Muscle layer of colon (tissue), 2 donors: ENCODE measurements at regions not wholly inside any gene's neighbourhood (a gene's known extent, or its start where the extent isn't known, plus 50 kb on each side); places are given as distances from the start of the nearest gene placed in this dataset.

ENCODE experiments used
- H3K27ac ChIP-seq: one replicate; pipeline ENCODE4 v1.7.0; 2013; ENCODE audit warnings: low read depth, mild to moderate bottlenecking, low read length, moderate library complexity
- H3K27me3 ChIP-seq, 2 donors: one replicate each; pipeline ENCODE4 v1.7.0; 2013; ENCODE audit warnings: low read length in 2 of 2, mild to moderate bottlenecking in 2 of 2; ENCODE audit not compliant: insufficient read depth in 2 of 2, control insufficient read depth in 1 of 2
- H3K36me3 ChIP-seq: one replicate; pipeline ENCODE4 v1.7.0; 2013; ENCODE audit warnings: mild to moderate bottlenecking, low read length; ENCODE audit not compliant: insufficient read depth
- H3K4me1 ChIP-seq: one replicate; pipeline ENCODE4 v1.7.0; 2013; ENCODE audit warnings: mild to moderate bottlenecking, low read length; ENCODE audit not compliant: insufficient read depth
- H3K4me3 ChIP-seq, 2 donors: one replicate each; pipeline ENCODE4 v1.7.0; 2013; ENCODE audit warnings: low read length in 2 of 2, low read depth in 1 of 2, mild to moderate bottlenecking in 1 of 2, moderate library complexity in 1 of 2
- H3K9ac ChIP-seq: one replicate; pipeline ENCODE4 v1.7.0; 2013; ENCODE audit warnings: low read length
- H3K9me3 ChIP-seq: one replicate; pipeline ENCODE4 v1.7.0; 2013; ENCODE audit warnings: mild to moderate bottlenecking, low read length
- donor health status: abdominal sarcoma.
- donor health status: Adenocarcinoma of cecum.

GRCh38 chr11:91257667-91258066 lies 967.0 kb upstream of the FAT3 start:
- no peaks in the 10 kb centered on the region for H3K9me3 ChIP-seq
- peaks cover 4% of the 10 kb centered on the region for H3K4me1 ChIP-seq
- no peaks in the 10 kb centered on the region for H3K36me3 ChIP-seq
- H3K27me3 ChIP-seq = no peaks in the 10 kb centered on the region
- H3K27ac ChIP-seq = no peak overlapping the region
- no peak overlapping the region for H3K9ac ChIP-seq
- no peak overlapping the region for H3K4me3 ChIP-seq

- H3K4me3 ChIP-seq = no peak overlapping the region
- H3K36me3 ChIP-seq = no peaks in the 10 kb centered on the region
- H3K9me3 ChIP-seq = no peaks in the 10 kb centered on the region
- H3K4me1 ChIP-seq = peaks cover 6% of the 10 kb centered on the region
- H3K9ac ChIP-seq = no peak overlapping the region
- H3K27ac ChIP-seq = no peak overlapping the region
- no peaks in the 10 kb centered on the region for H3K27me3 ChIP-seq
These were observed 976.3 kb upstream of the FAT3 start for GRCh38 chr11:91248199-91248807.

- no peaks in the 10 kb centered on the region for H3K9me3 ChIP-seq
- no peaks in the 10 kb centered on the region for H3K27me3 ChIP-seq
- no peak overlapping the region for H3K27ac ChIP-seq
- H3K9ac ChIP-seq = no peak overlapping the region
- H3K4me1 ChIP-seq = peaks cover 10% of the 10 kb centered on the region
- H3K36me3 ChIP-seq = no peaks in the 10 kb centered on the region
- no peak overlapping the region for H3K4me3 ChIP-seq
These were observed 977.4 kb upstream of the FAT3 start for GRCh38 chr11:91247009-91247735.

- Histone ChIP-seq H3K4me1 (peaks cover 10% of the 10 kb centered on the region), H3K27me3 (no peaks in the 10 kb centered on the region), H3K27ac (no peak overlapping the region), H3K9me3 (no peaks in the 10 kb centered on the region), H3K36me3 (no peaks in the 10 kb centered on the region), H3K9ac (no peak overlapping the region), H3K4me3 (no peak overlapping the region)
These were observed 979.7 kb upstream of the FAT3 start for GRCh38 chr11:91244912-91245311.

- no peak overlapping the region for H3K4me3 ChIP-seq
- peaks cover 10% of the 10 kb centered on the region for H3K4me1 ChIP-seq
- no peaks in the 10 kb centered on the region for H3K9me3 ChIP-seq
- no peak overlapping the region for H3K9ac ChIP-seq
- no peaks in the 10 kb centered on the region for H3K36me3 ChIP-seq
- H3K27me3 ChIP-seq = no peaks in the 10 kb centered on the region
- H3K27ac ChIP-seq = no peak overlapping the region
These were observed 981.0 kb upstream of the FAT3 start for GRCh38 chr11:91243630-91244029.

GRCh38 chr11:91243051-91243450 lies 981.6 kb upstream of the FAT3 start:
- Histone ChIP-seq H3K9me3 (no peaks in the 10 kb centered on the region), H3K36me3 (no peaks in the 10 kb centered on the region), H3K9ac (no peak overlapping the region), H3K4me1 (peaks cover 10% of the 10 kb centered on the region), H3K27ac (no peak overlapping the region), H3K4me3 (no peak overlapping the region), H3K27me3 (no peaks in the 10 kb centered on the region)

- Histone ChIP-seq H3K4me3 (no peak overlapping the region), H3K9ac (no peak overlapping the region), H3K9me3 (no peaks in the 10 kb centered on the region), H3K27me3 (no peaks in the 10 kb centered on the region), H3K4me1 (peaks cover 10% of the 10 kb centered on the region), H3K27ac (no peak overlapping the region), H3K36me3 (no peaks in the 10 kb centered on the region)
These were observed 983.4 kb upstream of the FAT3 start for GRCh38 chr11:91241226-91241625.

GRCh38 chr11:91239359-91239758 lies 985.3 kb upstream of the FAT3 start:
- Histone ChIP-seq H3K27ac (no peak overlapping the region), H3K27me3 (no peaks in the 10 kb centered on the region), H3K4me1 (peaks cover 10% of the 10 kb centered on the region), H3K9ac (no peak overlapping the region), H3K36me3 (no peaks in the 10 kb centered on the region), H3K9me3 (no peaks in the 10 kb centered on the region), H3K4me3 (no peak overlapping the region)

- no peaks in the 10 kb centered on the region for H3K4me1 ChIP-seq
- H3K9me3 ChIP-seq = no peaks in the 10 kb centered on the region
- no peaks in the 10 kb centered on the region for H3K36me3 ChIP-seq
- no peaks in the 10 kb centered on the region for H3K27me3 ChIP-seq
- no peak overlapping the region for H3K27ac ChIP-seq
- no peak overlapping the region for H3K4me3 ChIP-seq
- no peak overlapping the region for H3K9ac ChIP-seq
These were observed 993.4 kb upstream of the FAT3 start for GRCh38 chr11:91231226-91231625.

- H3K4me1 ChIP-seq = no peaks in the 10 kb centered on the region
- H3K9ac ChIP-seq = no peak overlapping the region
- no peak overlapping the region for H3K4me3 ChIP-seq
- no peaks in the 10 kb centered on the region for H3K9me3 ChIP-seq
- no peaks in the 10 kb centered on the region for H3K27me3 ChIP-seq
- H3K27ac ChIP-seq = no peak overlapping the region
- H3K36me3 ChIP-seq = no peaks in the 10 kb centered on the region
These were observed 994.0 kb upstream of the FAT3 start for GRCh38 chr11:91230647-91231046.

GRCh38 chr11:91222830-91223229 lies 1000.0 kb upstream of the CHORDC1 start:
- Histone ChIP-seq H3K27me3 (no peaks in the 10 kb centered on the region), H3K27ac (no peak overlapping the region), H3K9me3 (no peaks in the 10 kb centered on the region), H3K9ac (no peak overlapping the region), H3K4me1 (peaks cover 17% of the 10 kb centered on the region), H3K36me3 (no peaks in the 10 kb centered on the region), H3K4me3 (no peak overlapping the region)
